Adrenal gland (tissue), 9 donors: ENCODE measurements at regions not wholly inside any gene's neighbourhood (a gene's known extent, or its start where the extent isn't known, plus 50 kb on each side); places are given as distances from the start of the nearest gene placed in this dataset.

ENCODE experiments used
- DNase-seq, 7 donors: peaks; one replicate each; pipeline ENCODE4 v3.0.0-alpha.2; 2019 to 2020
- H3K27ac ChIP-seq, 5 donors: fragments of 200-600 bp; sonication (generic) in 4 of 5; 1 replicate in 3 of 5; 2 replicates in 2 of 5; pipeline versions ENCODE4 v1.5.1 to v1.8.0; 2016 to 2020; ENCODE audit warnings: mild to moderate bottlenecking in 1 of 5
- H3K27me3 ChIP-seq: fragments of 200-600 bp; 2 replicates; pipeline ENCODE4 v1.8.0; 2021
- H3K36me3 ChIP-seq, 2 donors: fragments of 200-600 bp; replicated peaks in 1 of 2; 1 replicate in 1 of 2; 2 replicates in 1 of 2; pipeline versions ENCODE4 v1.5.1 to v1.8.0; 2018 to 2022
- H3K4me1 ChIP-seq, 2 donors: fragments of 200-600 bp; replicated peaks in 1 of 2; 1 replicate in 1 of 2; 2 replicates in 1 of 2; pipeline versions ENCODE4 v1.5.1 to v1.8.0; 2018 to 2021
- H3K4me3 ChIP-seq, 4 donors: fragments of 200-600 bp; sonication (generic) in 3 of 4; one replicate each; pipeline ENCODE4 v1.5.1; 2016 to 2018
- H3K9me3 ChIP-seq, 3 donors: fragments of 200-600 bp; sonication (generic) in 1 of 3; replicated peaks in 1 of 3; 1 replicate in 2 of 3; 2 replicates in 1 of 3; pipeline versions ENCODE4 v1.5.1 to v1.8.0; 2016 to 2021
- POLR2A ChIP-seq, 2 donors: fragments of 450-650 bp; IDR thresholded peaks; one replicate each; pipeline ENCODE4 v1.6.1; 2017; ENCODE audit warnings: antibody characterized with exemption in 2 of 2, mild to moderate bottlenecking in 2 of 2, moderate library complexity in 1 of 2
- WGBS, 4 donors: extraction: QIAGEN DNeasy Blood & Tissue Kit in 2 of 4; methylation state at CpG; one replicate each; pipeline versions ENCODE4 v1.1.5 to v1.1.7; 2013 to 2017; 5-methylcytosine and 5-hydroxymethylcytosine counted together
- intact Hi-C, 2 donors: fragments of 100-400 bp; cut with DNase I; formaldehyde crosslinking; loops; one replicate each; pipeline versions ENCODE4 v1.14.1 to v1.15.0; 2022 to 2023
- TF ChIP-seq, protein P1 (sequence below), 6 experiments: fragments of 450-650 bp in 4 of 6; fragments of 200-600 bp in 2 of 6; sonication (generic) in 1 of 6; IDR thresholded peaks; 1 replicate in 5 of 6; 2 replicates in 1 of 6; pipeline versions ENCODE4 v1.5.1 to v1.8.0; 2016 to 2021; ENCODE audit warnings: antibody characterized with exemption in 6 of 6, mild to moderate bottlenecking in 2 of 6, moderate library complexity in 1 of 6
- donor health status: healthy with polysubstance abuse.
- donor health status: Bipolar disorder and iron deficiency.
- donor health status: DM: yes; HTN: yes; CAD: no.
- donor health status: DM: no; HTN: no; CAD: no.
- donor health status: DM: no; HTN: no; CAD: no.

DNA sequence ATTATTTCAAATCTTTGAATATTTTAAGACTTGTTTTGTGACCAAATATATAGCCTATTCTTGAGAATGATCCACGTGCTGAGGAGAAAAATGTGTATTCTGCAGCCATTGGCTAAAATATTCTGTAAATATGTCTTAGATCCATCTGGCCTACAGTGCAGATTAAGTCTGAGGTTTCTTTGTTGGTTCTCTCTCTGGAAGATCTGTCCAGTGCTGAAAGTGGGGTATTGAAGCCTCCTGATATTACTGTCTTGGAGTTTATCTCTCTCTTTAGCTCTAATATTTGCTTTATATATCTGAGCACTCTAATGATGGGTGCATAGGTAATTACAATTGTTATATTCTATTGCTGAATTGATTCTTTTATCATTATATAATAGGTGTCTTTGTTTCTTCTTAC lies 617.4 kb upstream of the LRFN5 start:
- no peak overlapping the region for H3K4me3 ChIP-seq
- no peaks in the 10 kb centered on the region for H3K4me1 ChIP-seq
- WGBS, 4 donors: 29 to 55% (median 41%) methylated on average over 1 of the region's 1 CpG
- DNase-seq: no peak
- H3K9me3 ChIP-seq: no peaks in the 10 kb centered on the region
- no peaks in the 10 kb centered on the region for H3K27me3 ChIP-seq
- intact Hi-C loops: no loop called here
- no peaks in the 10 kb centered on the region for H3K36me3 ChIP-seq
- no peak for TF ChIP-seq POLR2A (IDR thresholded peaks at IDR 0.05)
- TF ChIP-seq, protein P1, sequence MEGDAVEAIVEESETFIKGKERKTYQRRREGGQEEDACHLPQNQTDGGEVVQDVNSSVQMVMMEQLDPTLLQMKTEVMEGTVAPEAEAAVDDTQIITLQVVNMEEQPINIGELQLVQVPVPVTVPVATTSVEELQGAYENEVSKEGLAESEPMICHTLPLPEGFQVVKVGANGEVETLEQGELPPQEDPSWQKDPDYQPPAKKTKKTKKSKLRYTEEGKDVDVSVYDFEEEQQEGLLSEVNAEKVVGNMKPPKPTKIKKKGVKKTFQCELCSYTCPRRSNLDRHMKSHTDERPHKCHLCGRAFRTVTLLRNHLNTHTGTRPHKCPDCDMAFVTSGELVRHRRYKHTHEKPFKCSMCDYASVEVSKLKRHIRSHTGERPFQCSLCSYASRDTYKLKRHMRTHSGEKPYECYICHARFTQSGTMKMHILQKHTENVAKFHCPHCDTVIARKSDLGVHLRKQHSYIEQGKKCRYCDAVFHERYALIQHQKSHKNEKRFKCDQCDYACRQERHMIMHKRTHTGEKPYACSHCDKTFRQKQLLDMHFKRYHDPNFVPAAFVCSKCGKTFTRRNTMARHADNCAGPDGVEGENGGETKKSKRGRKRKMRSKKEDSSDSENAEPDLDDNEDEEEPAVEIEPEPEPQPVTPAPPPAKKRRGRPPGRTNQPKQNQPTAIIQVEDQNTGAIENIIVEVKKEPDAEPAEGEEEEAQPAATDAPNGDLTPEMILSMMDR (IDR thresholded peaks at IDR 0.05): no peak
- no peak overlapping the region for H3K27ac ChIP-seq

DNA sequence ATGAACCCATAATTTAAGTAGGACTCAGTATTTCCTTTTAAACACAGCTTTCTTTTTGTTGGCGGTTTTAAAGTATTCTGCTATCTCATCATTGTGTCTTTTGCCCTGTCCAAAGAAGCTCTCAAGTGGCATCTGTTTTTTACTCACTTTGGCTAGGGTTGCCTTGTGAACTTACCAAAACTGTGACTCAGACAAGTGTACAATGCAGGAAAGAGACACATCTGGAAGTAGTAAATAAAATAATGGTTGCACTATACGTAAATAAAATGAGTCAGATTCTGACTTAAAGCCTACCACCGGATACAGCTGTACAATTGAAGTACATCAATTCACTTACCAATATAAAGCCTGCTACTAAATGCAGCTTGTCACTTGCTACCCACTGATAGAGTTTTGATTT lies 619.2 kb upstream of the LRFN5 start:
- WGBS, 4 donors: 65 to 77% (median 74%) methylated on average over 3 of the region's 3 CpGs
- no peaks in the 10 kb centered on the region for H3K27me3 ChIP-seq
- intact Hi-C loops: no loop called here

DNA sequence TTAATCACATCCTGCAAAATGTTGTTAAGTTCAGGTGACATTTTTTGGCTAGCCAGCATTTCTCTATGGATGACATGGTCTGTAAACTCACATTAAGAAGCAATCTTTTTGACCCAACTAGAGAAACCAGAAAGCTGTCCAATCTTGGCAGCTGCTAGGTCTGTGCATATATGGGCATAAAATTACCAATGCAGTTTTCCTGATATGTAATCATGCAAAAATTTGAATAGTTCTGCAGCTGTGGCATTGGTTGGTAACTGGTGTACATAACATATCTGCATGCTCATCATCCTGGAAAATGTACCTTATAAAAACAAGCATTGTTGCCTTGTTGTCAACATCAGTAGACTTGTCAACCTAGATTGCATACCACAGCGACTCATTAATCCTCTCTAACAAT lies 620.0 kb upstream of the LRFN5 start:
- no peak for DNase-seq
- Histone ChIP-seq H3K9me3 (no peaks in the 10 kb centered on the region), H3K27ac (no peak overlapping the region), H3K36me3 (no peaks in the 10 kb centered on the region), H3K4me3 (no peak overlapping the region), H3K4me1 (no peaks in the 10 kb centered on the region), H3K27me3 (no peaks in the 10 kb centered on the region)
- intact Hi-C loops: no loop called here
- TF ChIP-seq, protein P1 (IDR thresholded peaks at IDR 0.05): no peak
- no peak for TF ChIP-seq POLR2A (IDR thresholded peaks at IDR 0.05)
- WGBS, 4 donors: 62 to 85% (median 74%) methylated on average over 1 of the region's 1 CpG

More for the DNA sequence above, 619.2 kb upstream of the LRFN5 start:
- Histone ChIP-seq H3K27ac (no peak overlapping the region), H3K9me3 (no peaks in the 10 kb centered on the region), H3K4me3 (no peak overlapping the region), H3K4me1 (no peaks in the 10 kb centered on the region), H3K36me3 (no peaks in the 10 kb centered on the region)
- TF ChIP-seq, protein P1 (IDR thresholded peaks at IDR 0.05): no peak
- no peak for TF ChIP-seq POLR2A (IDR thresholded peaks at IDR 0.05)
- no peak for DNase-seq

DNA sequence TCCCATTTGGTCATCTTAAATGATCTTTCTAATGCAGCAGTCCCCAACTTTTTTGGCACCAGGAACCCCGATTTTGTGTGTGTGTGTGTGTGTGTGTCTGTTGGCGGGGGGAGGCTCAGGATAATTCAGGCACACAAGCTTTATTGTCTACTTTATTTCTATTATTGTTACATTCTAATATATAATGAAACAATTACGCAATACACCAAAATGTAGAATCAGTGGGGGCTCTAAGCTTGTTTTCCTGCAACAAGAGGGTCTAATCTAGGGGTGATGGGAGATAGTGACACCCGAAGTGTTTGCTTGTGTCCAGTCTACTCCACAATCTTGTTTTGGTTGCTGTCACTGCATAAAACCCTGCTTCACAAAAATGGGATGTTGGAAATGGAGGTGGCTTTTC lies 621.1 kb upstream of the LRFN5 start:
- Histone ChIP-seq H3K4me1 (no peaks in the 10 kb centered on the region), H3K27me3 (no peaks in the 10 kb centered on the region), H3K4me3 (no peak overlapping the region), H3K27ac (no peak overlapping the region), H3K9me3 (no peaks in the 10 kb centered on the region), H3K36me3 (no peaks in the 10 kb centered on the region)
- 42 to 66% (median 56%) methylated on average over 4 of the region's 4 CpGs for WGBS, 4 donors
- intact Hi-C loops: no loop called here
- no peak for DNase-seq
- TF ChIP-seq, protein P1 (IDR thresholded peaks at IDR 0.05): no peak
- no peak for TF ChIP-seq POLR2A (IDR thresholded peaks at IDR 0.05)
